ENCODE measurements at regions not wholly inside any gene's neighbourhood (a gene's known extent, or its start where the extent isn't known, plus 50 kb on each side); places are given as distances from the start of the nearest gene placed in this dataset.

DNA sequence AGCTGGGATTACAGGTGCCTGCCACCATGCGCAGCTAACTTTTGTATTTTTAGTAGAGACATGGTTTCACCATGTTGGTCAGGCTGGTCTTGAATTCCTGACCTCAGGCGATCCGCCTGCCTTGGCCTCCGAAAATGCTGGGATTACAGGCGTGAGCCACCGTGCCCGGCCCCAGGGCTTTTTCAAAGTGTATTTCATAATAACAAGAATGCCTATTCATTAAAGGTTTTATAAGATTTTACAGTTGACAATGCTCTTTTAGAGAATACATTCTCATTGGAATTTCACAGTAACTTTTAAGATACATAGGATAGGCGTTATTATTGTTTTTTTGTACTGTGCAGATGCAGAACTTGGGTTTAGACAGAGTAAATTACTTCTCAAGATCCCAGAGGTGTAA lies 52.6 kb upstream of the PTPRK start:
- Histone ChIP-seq H3K27me3 (ENCODE audit: insufficient read depth, low read length) (no peaks in the 10 kb centered on the region), H3K4me2 (ENCODE audit: insufficient read depth, insufficient read length, low read length) (no peak overlapping the region), H3K23me2 (ENCODE audit: insufficient read length, low read depth, low read length, poor library complexity, severe bottlenecking) (no peaks in the 10 kb centered on the region), H2BK20ac (ENCODE audit: low read depth, low read length, poor library complexity, severe bottlenecking) (no peak overlapping the region), H3K79me1 (ENCODE audit: insufficient read depth, low read depth, low read length, poor library complexity, severe bottlenecking) (no peaks in the 10 kb centered on the region), H3T11ph (ENCODE audit: low read length) (no peak overlapping the region), H3K23ac (ENCODE audit: insufficient read length, low read depth, low read length) (no peak overlapping the region), H3K79me2 (ENCODE audit: insufficient read depth, low read length) (no peaks in the 10 kb centered on the region), H2AK5ac (ENCODE audit: insufficient read length, low read length) (no peak overlapping the region), H4K91ac (ENCODE audit: insufficient read length, low read depth, low read length) (no peak overlapping the region), H3K18ac (ENCODE audit: insufficient read length, low read depth, low read length) (no peak overlapping the region), H2BK12ac (ENCODE audit: insufficient read length, low read depth, low read length) (no peak overlapping the region), H3K4me1 (ENCODE audit: insufficient read depth, low read length) (no peaks in the 10 kb centered on the region), H3K56ac (ENCODE audit: insufficient read length, low read depth, low read length) (no peak overlapping the region), H3K27ac (ENCODE audit: insufficient read length, low read depth, low read length) (no peak overlapping the region), H2BK120ac (ENCODE audit: low read depth, low read length, poor library complexity, severe bottlenecking) (no peak overlapping the region), H2AFZ (ENCODE audit: low read length) (no peak overlapping the region), H3K9ac (ENCODE audit: extremely low read depth, insufficient read length, low read length) (no peak overlapping the region), H3K9me3 (ENCODE audit: control insufficient read depth, low read depth, low read length) (no peaks in the 10 kb centered on the region), H2BK15ac (ENCODE audit: low read depth, low read length) (no peak overlapping the region), H4K8ac (replicated peaks; ENCODE audit: insufficient read length, low read depth, low read length) (no peak overlapping the region), H4K20me1 (ENCODE audit: control insufficient read depth, insufficient read depth, insufficient read length) (no peaks in the 10 kb centered on the region), H4K5ac (ENCODE audit: insufficient read length, low read depth, low read length) (no peak overlapping the region), H2BK5ac (ENCODE audit: insufficient read length, low read length) (no peak overlapping the region), H3K14ac (ENCODE audit: insufficient read depth, low read length) (no peak overlapping the region), H3K4ac (ENCODE audit: low read depth, low read length) (no peak overlapping the region)
- no peaks in the 10 kb centered on the region for H3K9me3 Mint-ChIP-seq
- no CpG with 5 or more reads among the region's 8 CpGs for WGBS (ENCODE audit: extremely low coverage, insufficient read length, low lambda C conversion rate)
- H3K4me3 Mint-ChIP-seq, result no peak overlapping the region
- peaks cover 11 to 16% of the 10 kb centered on the region in 2 experiments for H3K4me1 Mint-ChIP-seq
- no peaks in the 10 kb centered on the region for H3K36me3 Mint-ChIP-seq (ENCODE audit: insufficient read depth in 1 of 3, low read depth in 3 of 3)
- DNase-seq, result no peak
- TF ChIP-seq, protein P1, sequence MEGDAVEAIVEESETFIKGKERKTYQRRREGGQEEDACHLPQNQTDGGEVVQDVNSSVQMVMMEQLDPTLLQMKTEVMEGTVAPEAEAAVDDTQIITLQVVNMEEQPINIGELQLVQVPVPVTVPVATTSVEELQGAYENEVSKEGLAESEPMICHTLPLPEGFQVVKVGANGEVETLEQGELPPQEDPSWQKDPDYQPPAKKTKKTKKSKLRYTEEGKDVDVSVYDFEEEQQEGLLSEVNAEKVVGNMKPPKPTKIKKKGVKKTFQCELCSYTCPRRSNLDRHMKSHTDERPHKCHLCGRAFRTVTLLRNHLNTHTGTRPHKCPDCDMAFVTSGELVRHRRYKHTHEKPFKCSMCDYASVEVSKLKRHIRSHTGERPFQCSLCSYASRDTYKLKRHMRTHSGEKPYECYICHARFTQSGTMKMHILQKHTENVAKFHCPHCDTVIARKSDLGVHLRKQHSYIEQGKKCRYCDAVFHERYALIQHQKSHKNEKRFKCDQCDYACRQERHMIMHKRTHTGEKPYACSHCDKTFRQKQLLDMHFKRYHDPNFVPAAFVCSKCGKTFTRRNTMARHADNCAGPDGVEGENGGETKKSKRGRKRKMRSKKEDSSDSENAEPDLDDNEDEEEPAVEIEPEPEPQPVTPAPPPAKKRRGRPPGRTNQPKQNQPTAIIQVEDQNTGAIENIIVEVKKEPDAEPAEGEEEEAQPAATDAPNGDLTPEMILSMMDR (conservative IDR thresholded peaks at IDR 0.05), result no peak
- H3K27ac Mint-ChIP-seq, result no peak overlapping the region
- H3K27me3 Mint-ChIP-seq (ENCODE audit: low read depth), result no peaks in the 10 kb centered on the region
